GM15510 (cell line): ENCODE measurements at regions not wholly inside any gene's neighbourhood (a gene's known extent, or its start where the extent isn't known, plus 50 kb on each side); places are given as distances from the start of the nearest gene placed in this dataset.

Experiments used
- POLR2A ChIP-seq: IDR thresholded peaks from 3 replicates; pipeline ENCODE4 v1.6.1; 2011; ENCODE audit warnings: borderline replicate concordance; ENCODE audit not compliant: insufficient read length; ENCODE audit errors: extremely low read depth

- TF ChIP-seq POLR2A = no peak
Measured at GRCh38 chr21:36630485-36631206, 68.3 kb upstream of the SIM2 start.

GRCh38 chr21:36636016-36636415, 62.9 kb upstream of the SIM2 start:
- TF ChIP-seq POLR2A = no peak

GRCh38 chr21:36636439-36636838, 62.5 kb upstream of the SIM2 start:
- TF ChIP-seq POLR2A = no peak

GRCh38 chr21:36639769-36640168, 59.1 kb upstream of the SIM2 start:
- no peak for TF ChIP-seq POLR2A

GRCh38 chr21:36640174-36640720, 58.7 kb upstream of the SIM2 start:
- no peak for TF ChIP-seq POLR2A

GRCh38 chr21:36640721-36641244, 58.1 kb upstream of the SIM2 start:
- TF ChIP-seq POLR2A = no peak

GRCh38 chr21:36641346-36641745, 57.6 kb upstream of the SIM2 start:
- TF ChIP-seq POLR2A = no peak

- TF ChIP-seq POLR2A = no peak
Measured at GRCh38 chr21:36641886-36642285, 57.0 kb upstream of the SIM2 start.

- TF ChIP-seq POLR2A = no peak
Measured at GRCh38 chr21:36642777-36643176, 56.1 kb upstream of the SIM2 start.

- TF ChIP-seq POLR2A = no peak
Measured at GRCh38 chr21:36643374-36644250, 55.3 kb upstream of the SIM2 start.

GRCh38 chr21:36646011-36646410, 52.9 kb upstream of the SIM2 start:
- TF ChIP-seq POLR2A = no peak

- no peak for TF ChIP-seq POLR2A
Measured at GRCh38 chr21:36646645-36647044, 52.3 kb upstream of the SIM2 start.

GRCh38 chr21:36647279-36648093, 51.4 kb upstream of the SIM2 start:
- TF ChIP-seq POLR2A = no peak
